Muscle layer of duodenum (tissue), 2 donors: ENCODE measurements at regions not wholly inside any gene's neighbourhood (a gene's known extent, or its start where the extent isn't known, plus 50 kb on each side); places are given as distances from the start of the nearest gene placed in this dataset.
"Not testable (repeated sequence)": the region's sequence is repeated elsewhere in the genome, so short reads cannot be mapped to it uniquely, and the experiment has no call there.

Source experiments
- H3K27ac ChIP-seq: one replicate; pipeline ENCODE4 v1.7.0; 2013; ENCODE audit warnings: mild to moderate bottlenecking, low read length
- H3K27me3 ChIP-seq: one replicate; pipeline ENCODE4 v1.7.0; 2013; ENCODE audit warnings: low read depth, mild to moderate bottlenecking, control low read depth, low read length
- H3K36me3 ChIP-seq, 2 donors: one replicate each; pipeline ENCODE4 v1.7.0; 2013; ENCODE audit warnings: low read length in 2 of 2, control low read depth in 1 of 2, mild to moderate bottlenecking in 1 of 2; ENCODE audit not compliant: insufficient read depth in 2 of 2, control insufficient read depth in 1 of 2
- H3K4me1 ChIP-seq, 2 donors: one replicate each; pipeline ENCODE4 v1.7.0; 2013; ENCODE audit warnings: low read length in 2 of 2, mild to moderate bottlenecking in 2 of 2, control low read depth in 1 of 2, moderate library complexity in 1 of 2; ENCODE audit not compliant: insufficient read depth in 2 of 2, control insufficient read depth in 1 of 2
- H3K4me3 ChIP-seq, 2 donors: one replicate each; pipeline ENCODE4 v1.7.0; 2013; ENCODE audit warnings: low read length in 2 of 2, low read depth in 1 of 2, mild to moderate bottlenecking in 1 of 2
- H3K9me3 ChIP-seq, 2 donors: one replicate each; pipeline ENCODE4 v1.7.0; 2013; ENCODE audit warnings: low read length in 2 of 2, control low read depth in 1 of 2, mild to moderate bottlenecking in 1 of 2; ENCODE audit not compliant: control insufficient read depth in 1 of 2
- donor health status: healthy.

DNA sequence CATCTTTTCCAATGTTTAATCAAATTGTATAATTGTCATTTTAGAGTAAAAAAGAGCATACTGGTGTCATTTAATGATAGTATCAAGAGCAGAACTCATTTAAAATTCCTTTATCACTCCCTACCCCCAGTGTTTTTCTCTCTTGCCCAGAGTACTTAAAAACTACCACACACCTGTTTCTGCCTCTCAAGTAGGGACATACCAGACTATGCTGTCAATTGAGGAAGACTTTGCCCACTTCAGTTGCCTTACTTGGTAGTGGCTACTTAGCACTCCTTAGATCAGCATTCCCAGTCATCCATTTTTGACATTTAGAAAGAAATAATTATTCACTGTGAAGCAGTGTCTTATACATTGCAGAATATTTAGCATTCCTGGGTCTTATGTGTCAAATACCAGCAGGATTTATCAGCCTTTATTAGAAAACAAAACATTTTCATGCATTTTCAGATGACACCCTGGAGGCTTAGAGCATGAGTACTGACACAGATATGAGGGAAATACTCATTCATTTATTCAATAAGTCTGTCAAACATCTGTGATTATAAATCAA lies 127.5 kb upstream of the RGS1 start:
- Histone ChIP-seq H3K27me3 (no peaks in the 10 kb centered on the region), H3K36me3 (no peaks in the 10 kb centered on the region), H3K9me3 (no peaks in the 10 kb centered on the region), H3K4me3 (no peak overlapping the region), H3K27ac (no peak overlapping the region), H3K4me1 (no peaks in the 10 kb centered on the region)

DNA sequence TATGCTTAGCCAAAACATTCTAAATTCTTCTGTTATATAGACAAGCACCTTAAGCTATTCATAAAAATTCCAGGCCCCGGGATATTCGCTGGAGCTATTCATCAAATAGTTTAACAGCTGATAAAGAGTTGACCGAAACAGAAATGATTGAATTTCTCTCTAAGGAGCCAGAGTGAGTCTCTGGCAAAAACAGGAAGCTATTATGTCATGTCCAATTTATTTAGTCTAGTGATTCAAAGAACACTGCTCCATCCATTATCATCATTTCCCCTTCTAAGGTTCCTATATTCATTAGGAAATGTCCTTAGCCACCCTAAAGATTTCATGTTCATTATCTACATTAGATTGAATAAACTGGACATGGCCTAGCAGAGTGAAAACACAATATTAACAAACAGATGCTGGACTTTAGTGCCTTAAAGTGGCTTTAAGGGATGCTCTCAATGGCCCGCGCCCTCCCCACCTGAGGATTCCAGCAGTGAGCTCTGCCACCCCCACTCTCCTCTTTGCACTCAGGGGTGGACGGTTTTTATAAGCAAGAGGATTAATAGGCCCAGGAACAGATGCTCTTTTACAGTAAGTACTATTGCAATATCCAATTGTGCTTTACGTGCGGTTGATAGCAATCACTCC lies 122.1 kb upstream of the RGS1 start:
- Histone ChIP-seq H3K4me1 (no peaks in the 10 kb centered on the region), H3K4me3 (no peak overlapping the region), H3K27me3 (no peaks in the 10 kb centered on the region), H3K27ac (no peak overlapping the region), H3K9me3 (no peaks in the 10 kb centered on the region), H3K36me3 (no peaks in the 10 kb centered on the region)

DNA sequence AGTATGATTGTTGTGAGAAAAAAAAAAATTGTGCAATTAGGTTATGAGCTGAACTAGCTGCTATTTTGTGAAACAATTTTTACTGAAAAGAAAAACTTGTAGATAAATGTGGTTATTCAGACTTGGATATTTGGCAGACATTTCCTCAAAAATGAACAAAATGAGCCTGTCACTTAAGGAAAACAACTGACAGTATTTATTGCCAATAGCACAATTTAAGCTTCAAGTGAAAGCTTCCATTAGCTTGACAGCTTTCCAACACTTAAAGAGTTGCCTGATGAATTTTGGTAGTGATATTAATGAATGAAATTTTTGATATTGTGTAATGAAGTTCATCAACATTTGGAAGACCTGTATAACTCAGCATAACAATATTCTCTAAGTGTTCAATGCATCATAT lies 116.1 kb upstream of the RGS1 start:
- Histone ChIP-seq H3K4me3 (no peak overlapping the region), H3K4me1 (peaks cover 0 to 3% of the 10 kb centered on the region in 2 donors), H3K9me3 (no peaks in the 10 kb centered on the region), H3K27ac (no peak overlapping the region), H3K36me3 (no peaks in the 10 kb centered on the region), H3K27me3 (no peaks in the 10 kb centered on the region)

DNA sequence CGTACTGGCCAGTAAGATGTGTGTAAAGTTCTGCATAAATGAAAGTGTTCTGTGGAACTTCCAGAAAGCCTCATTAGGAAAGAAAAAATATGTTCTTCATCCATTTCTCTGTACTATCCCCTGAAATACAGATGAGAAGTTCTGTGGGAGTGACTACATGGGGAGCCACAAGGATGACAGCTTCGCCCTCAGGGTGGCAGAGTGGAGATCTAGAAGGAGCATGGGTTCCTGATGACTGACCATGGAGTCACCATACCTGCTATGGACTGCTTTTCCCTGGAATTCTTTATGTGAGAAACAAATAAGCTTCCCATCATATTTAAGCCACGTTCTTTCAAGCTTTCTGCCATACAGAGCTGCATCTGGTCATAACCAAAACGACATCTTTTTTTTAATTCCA lies 113.9 kb upstream of the RGS1 start:
- Histone ChIP-seq H3K9me3 (no peaks in the 10 kb centered on the region), H3K4me1 (peaks cover 0 to 3% of the 10 kb centered on the region in 2 donors), H3K27me3 (no peaks in the 10 kb centered on the region), H3K27ac (no peak overlapping the region), H3K36me3 (no peaks in the 10 kb centered on the region), H3K4me3 (no peak overlapping the region)

DNA sequence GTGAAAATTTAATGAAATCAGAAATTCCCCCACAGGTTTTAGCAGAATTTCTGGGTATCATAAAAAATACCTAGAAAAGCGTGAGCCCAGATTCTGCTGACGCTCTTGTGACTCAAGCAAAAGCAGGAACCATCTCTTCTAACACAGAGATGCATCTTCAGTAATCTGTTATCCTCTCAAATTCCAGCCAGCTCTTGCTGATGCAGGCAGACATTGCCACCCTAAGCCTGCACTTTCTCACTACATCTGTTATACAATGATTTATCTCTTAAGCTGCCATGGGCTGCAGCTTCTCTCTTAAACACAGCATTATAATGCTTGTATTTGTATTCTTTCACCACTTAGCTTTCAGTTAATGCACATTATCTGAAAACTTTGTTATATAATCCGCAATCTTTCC lies 113.0 kb upstream of the RGS1 start:
- Histone ChIP-seq H3K4me3 (no peak overlapping the region), H3K27me3 (no peaks in the 10 kb centered on the region), H3K27ac (no peak overlapping the region), H3K36me3 (no peaks in the 10 kb centered on the region), H3K9me3 (no peaks in the 10 kb centered on the region), H3K4me1 (peaks cover 0 to 3% of the 10 kb centered on the region in 2 donors)

DNA sequence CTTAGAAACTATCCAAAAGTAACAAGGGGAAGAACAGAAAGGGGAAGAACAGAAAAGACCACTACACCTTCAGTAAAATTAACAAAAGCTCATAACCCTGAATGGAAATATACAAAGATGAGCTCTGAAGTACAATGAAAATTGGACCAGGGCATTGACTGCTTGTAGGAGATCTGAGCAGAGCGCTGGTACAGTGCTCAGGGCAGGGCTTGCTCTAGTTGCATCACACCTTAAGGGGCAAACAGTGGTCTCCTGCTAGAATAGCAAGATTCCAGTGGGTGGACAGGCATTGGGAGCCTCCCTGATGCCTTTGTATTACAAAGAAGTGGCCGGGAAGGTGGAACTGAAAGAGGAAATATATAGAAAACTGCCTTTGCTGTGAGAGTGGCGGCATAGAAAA lies 111.9 kb upstream of the RGS1 start:
- Histone ChIP-seq H3K27me3 (no peaks in the 10 kb centered on the region), H3K36me3 (no peaks in the 10 kb centered on the region), H3K4me3 (no peak overlapping the region), H3K4me1 (peaks cover 0 to 3% of the 10 kb centered on the region in 2 donors), H3K9me3 (no peaks in the 10 kb centered on the region), H3K27ac (no peak overlapping the region)

DNA sequence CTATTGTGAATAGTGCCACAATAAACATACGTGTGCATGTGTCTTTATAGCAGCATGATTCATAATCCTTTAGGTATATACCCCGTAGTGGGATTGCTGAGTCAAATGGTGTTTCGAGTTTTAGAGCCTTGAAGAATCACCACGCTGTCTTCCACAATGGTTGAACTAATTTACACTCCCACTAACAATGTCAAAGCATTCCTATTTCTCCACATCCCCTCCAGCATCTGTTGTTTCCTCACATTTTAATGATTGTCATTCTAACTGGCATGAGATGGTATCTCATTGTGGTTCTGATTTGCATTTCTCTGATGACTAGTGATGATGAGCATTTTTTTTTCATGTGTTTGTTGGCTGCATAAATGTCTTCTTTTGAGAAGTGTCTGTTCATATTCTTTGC lies 110.4 kb upstream of the RGS1 start:
- not testable (repeated sequence) for H3K36me3 ChIP-seq, H3K9me3 ChIP-seq, H3K27me3 ChIP-seq, H3K4me3 ChIP-seq, H3K27ac ChIP-seq, H3K4me1 ChIP-seq

DNA sequence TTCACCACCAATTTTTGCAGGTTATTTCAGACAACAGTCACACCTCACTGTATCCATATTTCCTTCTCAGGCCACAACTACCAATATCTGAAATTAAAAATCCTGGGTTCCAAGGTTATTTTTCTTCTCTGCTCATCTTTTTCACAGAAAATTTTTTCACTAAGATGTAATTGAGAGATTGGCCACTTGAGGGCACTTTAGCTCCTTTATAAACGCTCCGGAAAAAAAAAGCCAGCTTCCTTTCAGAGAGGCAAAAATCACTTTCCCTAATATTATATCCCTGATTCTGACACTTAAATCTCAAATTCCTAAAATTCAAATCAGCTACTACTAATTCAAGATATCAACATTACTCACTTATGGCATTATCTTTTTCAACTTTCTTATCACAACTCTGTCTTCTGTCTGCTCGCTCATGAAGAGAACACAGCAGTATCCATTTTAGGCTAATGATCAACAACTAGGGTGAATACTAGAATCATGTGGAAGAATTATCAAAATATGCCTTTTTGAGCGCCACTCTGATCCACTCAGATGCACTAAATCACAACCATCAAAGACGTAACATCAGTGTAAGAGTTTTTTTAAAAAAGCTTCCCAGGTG lies 101.4 kb upstream of the RGS1 start:
- Histone ChIP-seq H3K27me3 (no peaks in the 10 kb centered on the region), H3K9me3 (no peaks in the 10 kb centered on the region), H3K4me3 (no peak overlapping the region), H3K27ac (no peak overlapping the region), H3K4me1 (no peaks in the 10 kb centered on the region), H3K36me3 (no peaks in the 10 kb centered on the region)

DNA sequence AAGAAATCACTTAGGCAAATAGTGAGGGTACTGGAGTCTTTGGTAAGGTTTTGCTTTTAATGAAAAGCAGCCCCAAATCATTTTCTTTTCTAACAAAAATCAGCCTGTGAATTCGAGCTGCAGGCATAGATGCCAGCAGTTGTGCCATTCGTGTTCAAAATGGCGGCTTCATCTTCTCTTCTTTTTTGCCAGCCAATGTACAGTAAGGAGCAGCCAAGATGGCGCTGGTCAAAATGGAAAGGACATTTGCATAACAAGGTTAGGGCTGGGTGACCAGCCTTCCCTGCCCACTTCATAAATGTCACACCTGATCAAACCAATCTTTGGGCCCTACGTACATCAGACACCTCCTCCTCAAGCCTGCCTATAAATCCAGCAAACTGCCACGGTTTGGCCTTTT lies 100.2 kb upstream of the RGS1 start:
- no peaks in the 10 kb centered on the region for H3K36me3 ChIP-seq
- no peaks in the 10 kb centered on the region for H3K27me3 ChIP-seq
- H3K9me3 ChIP-seq: peaks cover 0 to 5% of the 10 kb centered on the region in 2 donors
- no peak overlapping the region for H3K27ac ChIP-seq
- no peak overlapping the region for H3K4me3 ChIP-seq
- H3K4me1 ChIP-seq: no peaks in the 10 kb centered on the region

DNA sequence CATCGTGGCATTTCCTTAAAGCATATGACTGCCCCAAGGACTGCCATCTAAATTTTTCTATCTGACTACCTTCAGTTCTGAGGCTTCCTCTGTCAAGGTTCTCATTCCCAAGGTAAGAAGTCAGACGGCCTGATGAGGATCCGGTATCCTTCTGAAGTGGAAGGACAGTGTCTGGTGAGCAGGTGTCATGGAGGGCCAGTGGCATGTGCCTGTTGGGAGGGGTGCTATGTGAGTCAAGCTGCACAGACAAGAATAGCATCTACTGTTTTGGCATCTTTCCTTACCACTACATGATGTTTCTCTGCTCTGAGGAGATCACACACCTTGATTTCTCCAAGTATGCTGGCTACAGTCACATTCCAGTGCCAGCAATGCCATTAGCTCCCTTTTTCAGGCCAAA lies 99.6 kb upstream of the RGS1 start:
- peaks cover 0 to 8% of the 10 kb centered on the region in 2 donors for H3K9me3 ChIP-seq
- H3K36me3 ChIP-seq: no peaks in the 10 kb centered on the region
- no peak overlapping the region for H3K27ac ChIP-seq
- H3K4me3 ChIP-seq: no peak overlapping the region
- H3K4me1 ChIP-seq: no peaks in the 10 kb centered on the region
- no peaks in the 10 kb centered on the region for H3K27me3 ChIP-seq

DNA sequence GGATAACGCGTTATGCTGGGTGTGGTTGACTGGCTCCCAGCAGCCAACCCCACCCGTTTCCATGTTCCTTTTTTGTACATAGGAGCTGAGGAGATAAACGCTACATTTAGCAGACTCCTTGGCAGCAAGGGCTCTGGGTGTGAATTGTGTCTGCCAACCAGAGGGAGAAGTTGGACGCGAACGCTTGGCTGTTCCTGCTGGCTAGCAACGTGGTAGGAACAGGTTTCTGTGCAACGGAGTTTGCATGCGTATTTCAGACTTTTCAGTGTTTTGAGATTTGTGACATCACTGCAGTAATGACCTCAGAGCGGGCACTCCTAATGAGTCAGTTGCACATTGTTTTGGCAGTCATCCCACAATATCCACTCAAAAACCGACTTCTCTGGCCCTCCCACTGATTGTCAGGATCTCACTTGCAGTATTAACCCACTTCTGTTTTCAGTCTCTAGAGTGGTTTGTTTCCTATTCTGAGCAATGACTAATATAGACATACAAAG lies 98.7 kb upstream of the RGS1 start:
- Histone ChIP-seq H3K4me3 (no peak overlapping the region), H3K27ac (no peak overlapping the region), H3K36me3 (no peaks in the 10 kb centered on the region), H3K9me3 (peaks cover 0 to 8% of the 10 kb centered on the region in 2 donors), H3K27me3 (no peaks in the 10 kb centered on the region), H3K4me1 (no peaks in the 10 kb centered on the region)

DNA sequence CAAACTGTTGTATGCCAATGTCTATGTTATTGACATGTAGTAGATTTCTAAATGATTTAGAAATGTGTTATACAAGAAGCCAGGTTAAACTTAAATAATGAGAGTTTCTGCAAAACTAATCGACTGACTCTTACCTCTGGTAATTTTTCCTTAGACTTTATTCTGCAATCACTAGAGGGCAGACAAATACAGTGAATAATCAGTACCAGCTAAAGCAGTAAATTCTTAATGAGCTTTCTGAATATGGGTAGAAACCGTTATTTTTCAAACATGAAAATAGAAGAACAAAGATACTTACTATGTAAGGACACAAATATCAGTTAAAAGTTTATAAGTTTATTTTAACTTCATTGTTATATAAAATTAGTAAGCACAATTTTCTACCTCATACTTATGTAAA lies 97.9 kb upstream of the RGS1 start:
- Histone ChIP-seq H3K36me3 (no peaks in the 10 kb centered on the region), H3K27me3 (no peaks in the 10 kb centered on the region), H3K4me3 (no peak overlapping the region), H3K4me1 (no peaks in the 10 kb centered on the region), H3K27ac (no peak overlapping the region), H3K9me3 (peaks cover 0 to 8% of the 10 kb centered on the region in 2 donors)
